ENCODE measurements at regions not wholly inside any gene's neighbourhood (a gene's known extent, or its start where the extent isn't known, plus 50 kb on each side); places are given as distances from the start of the nearest gene placed in this dataset.
"Not testable (repeated sequence)": the region's sequence is repeated elsewhere in the genome, so short reads cannot be mapped to it uniquely, and the experiment has no call there.

- TF ChIP-seq CTCF (IDR thresholded peaks at IDR 0.05) (no peak), EP300 (IDR thresholded peaks at IDR 0.05) (no peak), POLR2A (IDR thresholded peaks at IDR 0.05) (no peak)
- no peak for DNase-seq (ENCODE audit: low spot score in 2 of 2)
- no peaks in the 10 kb centered on the region for H3K4me1 ChIP-seq
- H3K27me3 ChIP-seq, result no peaks in the 10 kb centered on the region
- H3K4me3 ChIP-seq, result no peak overlapping the region
- no peak overlapping the region for H3K27ac ChIP-seq
- peaks cover 0 to 19% (median 3%) of the 10 kb centered on the region in 4 donors for H3K9me3 ChIP-seq
- H3K36me3 ChIP-seq, result no peaks in the 10 kb centered on the region
Observed at GRCh38 chr2:210994104-210994503, 437.7 kb downstream of the CPS1 start.

- Histone ChIP-seq H3K27me3 (no peaks in the 10 kb centered on the region), H3K36me3 (no peaks in the 10 kb centered on the region), H3K4me3 (no peak overlapping the region), H3K27ac (no peak overlapping the region), H3K9me3 (peaks cover 0 to 12% (median 3%) of the 10 kb centered on the region in 4 donors), H3K4me1 (no peaks in the 10 kb centered on the region)
- DNase-seq (ENCODE audit: low spot score in 2 of 2), result no peak
- no peak for TF ChIP-seq POLR2A (IDR thresholded peaks at IDR 0.05)
- TF ChIP-seq CTCF (IDR thresholded peaks at IDR 0.05), result no peak
- no peak for TF ChIP-seq EP300 (IDR thresholded peaks at IDR 0.05)
Observed at GRCh38 chr2:210997373-210997772, 441.0 kb downstream of the CPS1 start.

- Histone ChIP-seq H3K4me3 (no peak overlapping the region), H3K27ac (no peak overlapping the region), H3K36me3 (no peaks in the 10 kb centered on the region), H3K9me3 (peaks cover 0 to 12% (median 2%) of the 10 kb centered on the region in 4 donors), H3K4me1 (no peaks in the 10 kb centered on the region), H3K27me3 (no peaks in the 10 kb centered on the region)
- DNase-seq (ENCODE audit: low spot score in 2 of 2), result no peak
- 89 to 92% methylated on average over 2 of the region's 2 CpGs for WGBS, 2 donors
- no peak for TF ChIP-seq POLR2A (IDR thresholded peaks at IDR 0.05)
- TF ChIP-seq EP300 (IDR thresholded peaks at IDR 0.05), result no peak
- TF ChIP-seq CTCF (IDR thresholded peaks at IDR 0.05), result no peak
Observed at GRCh38 chr2:210998334-210998733, 441.9 kb downstream of the CPS1 start.

GRCh38 chr2:211014376-211014775 lies 458.0 kb downstream of the CPS1 start:
- H3K4me3 ChIP-seq, result no peak overlapping the region
- no peak overlapping the region for H3K27ac ChIP-seq
- no peaks in the 10 kb centered on the region for H3K9me3 ChIP-seq
- DNase-seq (ENCODE audit: low spot score in 2 of 2), result no peak
- 1% methylated on average over 4 of the region's 4 CpGs for WGBS, 2 donors
- TF ChIP-seq POLR2A (IDR thresholded peaks at IDR 0.05) (no peak), EP300 (IDR thresholded peaks at IDR 0.05) (no peak), CTCF (IDR thresholded peaks at IDR 0.05) (no peak)
- no peaks in the 10 kb centered on the region for H3K27me3 ChIP-seq
- peaks cover 0 to 5% (median 0%) of the 10 kb centered on the region in 4 donors for H3K4me1 ChIP-seq
- H3K36me3 ChIP-seq, result no peaks in the 10 kb centered on the region

- H3K27ac ChIP-seq, result no peak overlapping the region
- H3K4me3 ChIP-seq, result no peak overlapping the region
- H3K27me3 ChIP-seq, result no peaks in the 10 kb centered on the region
- no peaks in the 10 kb centered on the region for H3K36me3 ChIP-seq
- no peak for DNase-seq (ENCODE audit: low spot score in 2 of 2)
- peaks cover 0 to 5% (median 0%) of the 10 kb centered on the region in 4 donors for H3K4me1 ChIP-seq
- TF ChIP-seq POLR2A (IDR thresholded peaks at IDR 0.05) (no peak), EP300 (IDR thresholded peaks at IDR 0.05) (no peak), CTCF (IDR thresholded peaks at IDR 0.05) (no peak)
- WGBS, 2 donors, result 63 to 66% methylated on average over 2 of the region's 2 CpGs
- no peaks in the 10 kb centered on the region for H3K9me3 ChIP-seq
Observed at GRCh38 chr2:211014906-211015305, 458.5 kb downstream of the CPS1 start.

GRCh38 chr2:211025089-211025488 lies 468.7 kb downstream of the CPS1 start:
- H3K27ac ChIP-seq, result not testable (repeated sequence)

More at GRCh38 chr2:211025089-211025488, 468.7 kb downstream of the CPS1 start:
- not testable (repeated sequence) for DNase-seq (ENCODE audit: low spot score in 2 of 2); H3K4me1 ChIP-seq; H3K36me3 ChIP-seq; H3K4me3 ChIP-seq; H3K27me3 ChIP-seq
- H3K9me3 ChIP-seq, result peaks cover 0 to 36% (median 3%) of the 10 kb centered on the region in 4 donors
- WGBS, 2 donors, result 93 to 96% methylated on average over 10 of the region's 10 CpGs
